K562 (cell line): ENCODE measurements at regions not wholly inside any gene's neighbourhood (a gene's known extent, or its start where the extent isn't known, plus 50 kb on each side); places are given as distances from the start of the nearest gene placed in this dataset.

Experiments used
- ATAC-seq: fragments of 200-7000 bp; cut with Tn5 transposase; 3 replicates; pipeline ENCODE4 v1.9.1; 2020; ENCODE audit warnings: moderate library complexity
- BruUV-seq: library from RNA; stranded (reverse); fragments of 400-500 nt; replicated peaks from 2 replicates; lab custom pipeline; 2021; lab: Mats Ljungman, UMichigan
- CTCF ChIA-PET: fragments of 300-600 bp; formaldehyde crosslinking; extraction: SDS; loops from one replicate; lab custom pipeline; 2021; ENCODE audit warnings: low intra/inter-chr PET ratio; lab: Yijun Ruan, JAX
- POLR2A ChIA-PET: fragments of 300-600, 350-650 bp; sonication (Branson Sonifier 250); formaldehyde crosslinking; extraction: SDS; loops from one replicate; lab custom pipeline; 2021; ENCODE audit warnings: antibody characterized with exemption, inconsistent platforms; lab: Yijun Ruan, JAX
- DNase-seq, 4 experiments: peaks; one replicate each; pipeline versions ENCODE4 v3.0.0 to v3.0.0-alpha.2; 2011 to 2018; ENCODE audit warnings: low spot score in 3 of 4, mixed read lengths in 3 of 4; ENCODE audit errors: extremely low read depth in 1 of 4
- FAIRE-seq: peaks from 2 replicates; lab custom pipeline; 2011; peaks lifted over from hg19 to GRCh38; lab: Jason Lieb, UNC
- H2AFZ ChIP-seq: 2 replicates; pipeline ENCODE4 v1.6.0; 2011; ENCODE audit warnings: low read depth, low read length, control low read depth, inconsistent platforms
- H3K27ac ChIP-seq: fragments of 200-600 bp; 3 replicates; pipeline ENCODE4 v1.8.0; 2011; ENCODE audit warnings: low read depth, mild to moderate bottlenecking, control low read depth, inconsistent platforms, low read length, moderate library complexity, mixed read lengths; ENCODE audit errors: extremely low read depth
- H3K27me3 ChIP-seq, 2 experiments: fragments of 300-600 bp in 1 of 2; 2 replicates in 1 of 2; 3 replicates in 1 of 2; pipeline versions ENCODE4 v1.6.0 to v1.8.0; 2011; ENCODE audit warnings: inconsistent platforms in 2 of 2, low read length in 2 of 2, mild to moderate bottlenecking in 1 of 2, mixed read lengths in 1 of 2, moderate library complexity in 1 of 2; ENCODE audit not compliant: control insufficient read depth in 2 of 2, insufficient read depth in 2 of 2
- H3K36me3 ChIP-seq: fragments of 300-600 bp; 3 replicates; pipeline ENCODE4 v1.8.0; 2011; ENCODE audit warnings: mild to moderate bottlenecking, low read length, inconsistent platforms; ENCODE audit not compliant: control insufficient read depth, insufficient read depth
- H3K4me1 ChIP-seq, 2 experiments: fragments of 200-600 bp in 1 of 2; replicated peaks in 1 of 2; 2 replicates in 1 of 2; 3 replicates in 1 of 2; pipeline versions ENCODE4 v1.5.1 to v1.8.0; 2011; ENCODE audit warnings: inconsistent platforms in 2 of 2, low read length in 2 of 2, mild to moderate bottlenecking in 1 of 2, mixed read lengths in 1 of 2, moderate library complexity in 1 of 2; ENCODE audit not compliant: control insufficient read depth in 2 of 2, insufficient read depth in 2 of 2
- H3K4me2 ChIP-seq: 2 replicates; pipeline ENCODE4 v1.6.1; 2011; ENCODE audit warnings: low read length, control low read depth, inconsistent platforms, mixed read lengths; ENCODE audit not compliant: insufficient read depth
- H3K4me3 ChIP-seq: fragments of 200-600 bp; sonication (generic), shearing (Covaris generic); 2 replicates; pipeline ENCODE4 v1.5.1; 2016; ENCODE audit warnings: control low read depth, inconsistent platforms
- H3K79me2 ChIP-seq: fragments of 200-600 bp; 3 replicates; pipeline ENCODE4 v1.8.0; 2011; ENCODE audit warnings: low read length, inconsistent platforms; ENCODE audit not compliant: control insufficient read depth, insufficient read depth
- H3K9ac ChIP-seq, 2 experiments: 2 replicates each; pipeline versions ENCODE4 v1.6.0 to v1.6.1; 2011; ENCODE audit warnings: low read depth in 2 of 2, low read length in 2 of 2, control low read depth in 1 of 2, inconsistent platforms in 1 of 2, mild to moderate bottlenecking in 1 of 2, mixed read lengths in 1 of 2; ENCODE audit not compliant: insufficient read depth in 1 of 2
- H3K9me1 ChIP-seq: one replicate; pipeline ENCODE4 v1.6.0; 2011; ENCODE audit warnings: inconsistent platforms, mild to moderate bottlenecking, low read length, moderate library complexity; ENCODE audit not compliant: control insufficient read depth, insufficient read depth
- H3K9me3 ChIP-seq: replicated peaks from 2 replicates; pipeline ENCODE4 v1.5.1; 2011; ENCODE audit warnings: low read depth, low read length, inconsistent platforms; ENCODE audit not compliant: control insufficient read depth, insufficient read depth
- H4K20me1 ChIP-seq: replicated peaks from 2 replicates; pipeline ENCODE4 v1.6.1; 2011; ENCODE audit warnings: low read length, inconsistent platforms, mixed read lengths; ENCODE audit not compliant: control insufficient read depth, insufficient read depth
- CBX8 ChIP-seq: fragments of 200-600 bp; sonication (generic); IDR thresholded peaks from 2 replicates; pipeline ENCODE4 v1.6.1; 2012; ENCODE audit warnings: borderline replicate concordance, mixed run types, low read depth, mild to moderate bottlenecking, moderate library complexity, mixed read lengths, low read length, control low read depth, inconsistent platforms; ENCODE audit not compliant: poor library complexity, severe bottlenecking; ENCODE audit errors: extremely low read depth
- DDX20 ChIP-seq: fragments of 450-650 bp; IDR thresholded peaks from 2 replicates; pipeline ENCODE4 v1.6.1; 2016; ENCODE audit warnings: missing genetic modification characterization, low read depth, mild to moderate bottlenecking, missing compliant biosample characterization, moderate library complexity
- ILK ChIP-seq: fragments of 450-650 bp; IDR thresholded peaks from 2 replicates; pipeline ENCODE4 v1.6.1; 2016; ENCODE audit warnings: missing genetic modification characterization, low read depth, mild to moderate bottlenecking, missing compliant biosample characterization, moderate library complexity, borderline replicate concordance
- POLR2B ChIP-seq: fragments of 450-650 bp; IDR thresholded peaks from 2 replicates; pipeline ENCODE4 v1.6.1; 2018; ENCODE audit warnings: low read depth; ENCODE audit not compliant: partially characterized antibody
- SIX5 ChIP-seq, 2 experiments: IDR thresholded peaks; 2 replicates each; pipeline ENCODE4 v1.6.1; 2011; ENCODE audit warnings: low read length in 2 of 2, borderline replicate concordance in 1 of 2, low read depth in 1 of 2, mild to moderate bottlenecking in 1 of 2, moderate library complexity in 1 of 2; ENCODE audit not compliant: insufficient read depth in 1 of 2
- TBP ChIP-seq: optimal IDR thresholded peaks from 2 replicates; pipeline ENCODE3; 2011; ENCODE audit warnings: low read depth, low read length, improper control_type of control experiment
- ZNF551 ChIP-seq: fragments of 250-450 bp; sonication (Bioruptor Pico); IDR thresholded peaks from 2 replicates; pipeline ENCODE4 v1.5.0; 2021; ENCODE audit warnings: mild to moderate bottlenecking, moderate library complexity
- ZNF561 ChIP-seq: fragments of 450-650 bp; formaldehyde crosslinking; conservative IDR thresholded peaks from 2 replicates; pipeline ENCODE4 v1.4.0; 2020; ENCODE audit warnings: mild to moderate bottlenecking, moderate library complexity
- ZNF57 ChIP-seq: fragments of 450-650 bp; formaldehyde crosslinking; IDR thresholded peaks from 2 replicates; pipeline ENCODE4 v1.4.0; 2020; ENCODE audit warnings: mild to moderate bottlenecking, moderate library complexity
- WGBS: fragments of 100-300 bp; shearing (Covaris generic); methylation state at CpG from one replicate; pipeline ENCODE4 v1.1.6; 2016; ENCODE audit warnings: low coverage, mixed read lengths; ENCODE audit not compliant: insufficient coverage; ENCODE audit errors: missing lambda C conversion rate; 5-methylcytosine and 5-hydroxymethylcytosine counted together
- in situ Hi-C: fragments of 300-500 bp; cut with MboI; formaldehyde crosslinking; loops from 4 replicates; pipeline ENCODE4 v1.15.0; 2018; ENCODE audit warnings: inconsistent platforms, mixed read lengths
- intact Hi-C: fragments of 100-400 bp; cut with micrococcal nuclease; formaldehyde crosslinking; loops from 2 replicates; pipeline ENCODE4 v1.14.2; 2022
- TF ChIP-seq, protein P1 (sequence below): sonication (generic); formaldehyde crosslinking; IDR thresholded peaks from 2 replicates; pipeline ENCODE4 v1.4.0; 2020; ENCODE audit warnings: mild to moderate bottlenecking, missing genetic modification reagents

- FAIRE-seq (no peak), ATAC-seq (no peak), DNase-seq (peak in 2 of 4 experiments; percentile 4 to 7)
- Histone ChIP-seq H3K4me1 (no peaks in the 10 kb centered on the region), H2AFZ (no peak overlapping the region), H3K9me1 (no peaks in the 10 kb centered on the region), H3K36me3 (no peaks in the 10 kb centered on the region), H3K79me2 (no peaks in the 10 kb centered on the region), H4K20me1 (no peaks in the 10 kb centered on the region), H3K9ac (no peak overlapping the region), H3K27me3 (no peaks in the 10 kb centered on the region), H3K4me3 (no peak overlapping the region), H3K4me2 (no peak overlapping the region), H3K27ac (no peak overlapping the region), H3K9me3 (no peaks in the 10 kb centered on the region)
- POLR2A ChIA-PET = interaction anchor here (0.7 kb wide), 1 partner anchor 1840 kb away, joined by 3 read pairs; no protein-coding TSS in a partner anchor
- CTCF ChIA-PET = no interaction called here
- in situ Hi-C loops (no loop called here), intact Hi-C loops (no loop called here)
- TF ChIP-seq ZNF561 (no peak), TBP (no peak), POLR2B (no peak), ILK (no peak)
- 22% methylated on average over 5 of the region's 5 CpGs for WGBS
- BruUV-seq = no TSS peak
Measured at GRCh38 chr17:53950207-53950857, 127.6 kb downstream of the KIF2B start.

DNA sequence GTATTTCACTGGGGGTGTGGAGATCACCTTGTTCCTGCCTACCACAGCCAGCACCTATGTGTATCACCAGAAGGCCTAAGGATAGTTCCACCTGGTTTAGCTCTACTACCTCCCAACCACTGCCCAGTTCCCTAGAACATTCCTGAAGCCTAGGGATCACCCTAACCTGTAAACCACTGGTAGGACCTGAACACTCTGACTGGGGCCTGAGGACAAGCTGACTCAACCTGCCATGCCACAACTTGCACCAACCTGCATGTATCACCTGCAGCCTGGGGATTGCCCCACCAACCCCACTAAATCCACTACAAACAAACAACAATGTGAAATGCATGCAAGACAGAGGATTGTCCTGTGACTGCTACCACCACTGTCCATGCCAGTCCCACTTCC is 128.1 kb downstream of the KIF2B start:
- Histone ChIP-seq H3K4me3 (no peak overlapping the region), H3K4me2 (no peak overlapping the region), H3K4me1 (no peaks in the 10 kb centered on the region), H3K27me3 (no peaks in the 10 kb centered on the region), H3K9me3 (no peaks in the 10 kb centered on the region), H2AFZ (no peak overlapping the region), H3K27ac (no peak overlapping the region), H3K9me1 (no peaks in the 10 kb centered on the region), H3K9ac (no peak overlapping the region), H3K36me3 (no peaks in the 10 kb centered on the region), H3K79me2 (no peaks in the 10 kb centered on the region), H4K20me1 (no peaks in the 10 kb centered on the region)
- in situ Hi-C loops (no loop called here), intact Hi-C loops (no loop called here)
- ATAC-seq = no peak
- no peak for TF ChIP-seq CBX8
- TF ChIP-seq, protein P1, sequence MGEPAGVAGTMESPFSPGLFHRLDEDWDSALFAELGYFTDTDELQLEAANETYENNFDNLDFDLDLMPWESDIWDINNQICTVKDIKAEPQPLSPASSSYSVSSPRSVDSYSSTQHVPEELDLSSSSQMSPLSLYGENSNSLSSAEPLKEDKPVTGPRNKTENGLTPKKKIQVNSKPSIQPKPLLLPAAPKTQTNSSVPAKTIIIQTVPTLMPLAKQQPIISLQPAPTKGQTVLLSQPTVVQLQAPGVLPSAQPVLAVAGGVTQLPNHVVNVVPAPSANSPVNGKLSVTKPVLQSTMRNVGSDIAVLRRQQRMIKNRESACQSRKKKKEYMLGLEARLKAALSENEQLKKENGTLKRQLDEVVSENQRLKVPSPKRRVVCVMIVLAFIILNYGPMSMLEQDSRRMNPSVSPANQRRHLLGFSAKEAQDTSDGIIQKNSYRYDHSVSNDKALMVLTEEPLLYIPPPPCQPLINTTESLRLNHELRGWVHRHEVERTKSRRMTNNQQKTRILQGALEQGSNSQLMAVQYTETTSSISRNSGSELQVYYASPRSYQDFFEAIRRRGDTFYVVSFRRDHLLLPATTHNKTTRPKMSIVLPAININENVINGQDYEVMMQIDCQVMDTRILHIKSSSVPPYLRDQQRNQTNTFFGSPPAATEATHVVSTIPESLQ (CRISPR knock-in tag) = no peak
- TF ChIP-seq ZNF551 (CRISPR knock-in tag) = no peak
- TF ChIP-seq SIX5 (IDR thresholded peaks at IDR 0.05; ENCODE audit: borderline replicate concordance in 1 of 2, insufficient read depth in 1 of 2, low read depth in 1 of 2, low read length in 2 of 2) = no peak
- TF ChIP-seq DDX20 (tag) = no peak
- no peak for TF ChIP-seq ZNF57 (CRISPR knock-in tag)
- DNase-seq = no peak
- POLR2A ChIA-PET = interaction anchor here (0.7 kb wide), 1 partner anchor 1840 kb away, joined by 3 read pairs; no protein-coding TSS in a partner anchor
- BruUV-seq = no TSS peak
- no peak for FAIRE-seq
- CTCF ChIA-PET = no interaction called here
